Amniotic epithelial cell (primary cell): ENCODE measurements at regions not wholly inside any gene's neighbourhood (a gene's known extent, or its start where the extent isn't known, plus 50 kb on each side); places are given as distances from the start of the nearest gene placed in this dataset.
A peak's percentile ranks its signal among the peaks of the same experiment; 100 is the strongest.

Experiments used
- DNase-seq: peaks from one replicate; pipeline ENCODE4 v3.0.0-alpha.2; 2010; ENCODE audit warnings: low read depth

DNA sequence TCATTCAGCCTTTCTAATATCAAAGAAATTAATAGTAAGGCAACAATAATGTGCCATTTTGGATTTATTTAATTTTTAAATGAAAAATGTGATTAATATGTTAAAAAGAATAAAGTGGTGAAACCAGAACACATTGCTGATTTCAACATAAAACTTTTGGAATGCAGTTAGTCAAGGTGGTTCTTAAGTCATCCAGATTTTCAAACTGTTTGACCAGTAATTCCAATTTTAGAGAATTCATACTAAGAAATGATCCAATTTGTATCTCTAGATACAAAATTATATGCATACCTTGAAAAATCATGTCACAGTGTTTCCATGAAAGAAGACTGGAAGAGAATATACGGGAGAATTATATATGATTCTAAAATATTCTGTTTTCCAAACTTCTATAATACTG lies 54.2 kb upstream of the MCOLN3 start:
- peak; percentile 1 for DNase-seq
